ENCODE measurements at regions not wholly inside any gene's neighbourhood (a gene's known extent, or its start where the extent isn't known, plus 50 kb on each side); places are given as distances from the start of the nearest gene placed in this dataset.
"Not testable (repeated sequence)": the region's sequence is repeated elsewhere in the genome, so short reads cannot be mapped to it uniquely, and the experiment has no call there.

DNA sequence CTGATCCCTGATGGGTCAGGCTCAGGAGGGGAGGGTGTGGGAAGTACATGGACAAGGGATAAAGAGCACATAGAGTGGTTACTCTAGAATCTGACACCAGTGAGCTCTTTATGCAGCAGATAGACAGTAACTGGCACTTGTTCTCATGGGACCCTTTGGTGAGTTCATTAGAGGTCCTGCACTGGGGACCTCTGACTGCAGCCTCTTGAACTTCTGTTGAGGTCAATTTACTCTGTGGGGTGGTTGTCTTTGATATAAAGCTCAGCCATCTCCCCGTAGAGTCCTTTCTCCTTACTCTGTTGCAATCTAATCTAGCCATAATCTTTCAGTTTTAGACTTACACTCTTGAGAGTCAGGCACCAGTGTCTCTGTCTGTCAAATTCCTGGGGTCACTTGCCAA is 222.4 kb downstream of the GPAT3 start:
- no peak for DNase-seq (ENCODE audit: extremely low spot score)
- H3K4me1 ChIP-seq (ENCODE audit: insufficient read depth) = no peaks in the 10 kb centered on the region
- H3K36me3 ChIP-seq (ENCODE audit: insufficient read depth) = no peaks in the 10 kb centered on the region
- no peak overlapping the region for H3K4me3 ChIP-seq (ENCODE audit: low read depth, low read length)
- no peak overlapping the region for H3K27ac ChIP-seq (ENCODE audit: low read depth)
- 76% methylated on average over 1 of the region's 1 CpG for WGBS

DNA sequence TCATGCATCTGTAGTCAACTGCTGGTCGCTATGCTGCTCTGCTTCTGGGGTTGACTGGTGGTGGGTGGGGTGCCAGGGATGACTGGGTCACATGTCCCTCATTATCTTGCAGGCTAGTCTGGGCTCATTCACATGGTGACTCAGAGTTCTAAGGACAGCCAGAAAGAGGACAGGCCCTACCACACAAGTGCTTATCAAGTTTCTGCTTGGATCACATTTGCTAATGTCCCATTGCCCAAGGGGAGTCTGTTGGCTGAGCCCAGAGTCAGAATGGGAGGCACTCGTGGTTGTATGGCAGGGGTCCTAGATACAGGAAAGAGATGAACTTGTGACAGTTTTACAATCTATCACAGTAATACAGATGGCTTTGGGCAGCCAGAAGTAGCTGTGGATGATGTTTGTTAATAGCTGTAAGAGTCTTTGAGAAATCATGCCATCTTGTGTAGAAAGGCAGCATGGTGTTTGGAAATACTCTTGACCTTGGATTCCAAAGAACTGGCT is 221.3 kb downstream of the GPAT3 start:
- Histone ChIP-seq H3K4me1 (ENCODE audit: insufficient read depth) (no peaks in the 10 kb centered on the region), H3K4me3 (ENCODE audit: low read depth, low read length) (no peak overlapping the region), H3K36me3 (ENCODE audit: insufficient read depth) (no peaks in the 10 kb centered on the region), H3K27ac (ENCODE audit: low read depth) (no peak overlapping the region)
- no peak for DNase-seq (ENCODE audit: extremely low spot score)
- 45% methylated on average over 2 of the region's 2 CpGs for WGBS

DNA sequence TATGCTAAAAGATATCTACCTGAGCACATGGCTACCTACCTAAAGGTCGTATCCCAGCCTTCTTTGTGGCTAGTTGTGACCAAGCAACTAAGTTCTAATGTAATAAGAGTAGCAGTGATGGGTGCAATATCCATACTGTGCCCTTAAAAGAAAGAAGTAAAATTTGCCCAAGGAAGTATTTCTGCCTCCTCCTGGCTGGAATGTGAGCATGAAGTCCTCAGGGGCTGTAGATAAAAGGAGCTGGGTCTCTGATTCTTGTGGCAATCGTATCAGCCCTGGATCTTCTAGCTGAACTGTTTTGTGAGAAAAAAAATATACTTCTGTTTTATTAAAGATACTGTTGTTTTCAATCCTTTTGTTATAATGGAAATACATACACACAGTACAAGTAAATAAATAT is 217.4 kb downstream of the GPAT3 start:
- Histone ChIP-seq H3K36me3 (ENCODE audit: insufficient read depth) (no peaks in the 10 kb centered on the region), H3K4me3 (ENCODE audit: low read depth, low read length) (no peak overlapping the region), H3K27ac (ENCODE audit: low read depth) (no peak overlapping the region), H3K4me1 (ENCODE audit: insufficient read depth) (no peaks in the 10 kb centered on the region)
- WGBS = 57% methylated on average over 2 of the region's 2 CpGs
- DNase-seq (ENCODE audit: extremely low spot score) = no peak

DNA sequence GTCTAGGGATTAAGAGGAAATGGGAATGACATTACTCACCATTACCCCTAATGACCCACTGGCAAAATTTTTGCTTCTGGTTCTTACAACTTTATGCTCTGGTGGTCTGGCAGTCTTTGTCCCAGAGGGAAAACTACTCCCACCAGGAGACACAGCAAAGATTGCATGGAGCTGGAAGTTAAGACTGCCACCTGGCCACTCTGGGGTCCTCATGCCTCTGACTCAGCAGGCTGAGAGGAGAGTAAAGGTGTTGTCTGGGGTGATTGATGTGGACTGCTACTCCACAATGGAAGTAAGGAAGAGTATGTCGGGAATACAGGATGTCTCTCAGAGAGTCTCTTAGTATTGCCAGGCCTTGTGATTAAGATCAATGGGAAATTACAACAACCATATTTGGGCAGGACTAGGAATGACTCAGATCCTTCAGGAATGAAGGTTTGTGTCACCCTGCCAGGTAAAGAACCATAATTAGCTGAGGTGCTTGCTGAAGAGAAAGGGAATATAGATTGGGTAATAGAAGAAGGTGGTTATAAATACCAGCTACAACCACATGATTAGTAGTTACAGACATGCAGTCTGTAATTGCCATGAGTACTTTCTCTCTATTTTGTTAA is 215.5 kb downstream of the GPAT3 start:
- Histone ChIP-seq H3K36me3 (ENCODE audit: insufficient read depth) (no peaks in the 10 kb centered on the region), H3K4me1 (ENCODE audit: insufficient read depth) (no peaks in the 10 kb centered on the region), H3K4me3 (ENCODE audit: low read depth, low read length) (no peak overlapping the region), H3K27ac (ENCODE audit: low read depth) (no peak overlapping the region)
- WGBS = 75% methylated on average over 1 of the region's 1 CpG
- DNase-seq (ENCODE audit: extremely low spot score) = no peak

DNA sequence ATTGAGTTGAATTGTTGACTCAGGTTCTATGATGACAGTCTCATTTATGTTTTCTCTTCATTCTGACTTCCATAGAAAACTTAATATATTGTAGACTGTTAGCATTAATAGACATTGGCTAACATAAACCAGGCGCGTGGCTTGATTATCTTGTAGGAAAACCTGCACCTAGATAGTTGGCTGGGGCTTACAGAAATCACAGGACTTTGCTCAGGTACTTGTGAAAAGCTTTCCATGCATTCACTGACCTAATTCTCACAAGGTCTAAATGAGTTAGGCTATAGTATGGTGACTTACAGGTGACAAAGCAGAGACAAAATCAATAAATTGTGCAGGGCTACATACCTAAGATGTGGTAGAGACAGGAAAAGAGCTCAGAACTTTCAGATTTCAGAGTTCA is 212.8 kb downstream of the GPAT3 start:
- no peak for DNase-seq (ENCODE audit: extremely low spot score)
- H3K4me3 ChIP-seq (ENCODE audit: low read depth, low read length) = no peak overlapping the region
- WGBS = 93% methylated on average over 2 of the region's 2 CpGs
- no peaks in the 10 kb centered on the region for H3K36me3 ChIP-seq (ENCODE audit: insufficient read depth)
- H3K4me1 ChIP-seq (ENCODE audit: insufficient read depth) = no peaks in the 10 kb centered on the region
- no peak overlapping the region for H3K27ac ChIP-seq (ENCODE audit: low read depth)

DNA sequence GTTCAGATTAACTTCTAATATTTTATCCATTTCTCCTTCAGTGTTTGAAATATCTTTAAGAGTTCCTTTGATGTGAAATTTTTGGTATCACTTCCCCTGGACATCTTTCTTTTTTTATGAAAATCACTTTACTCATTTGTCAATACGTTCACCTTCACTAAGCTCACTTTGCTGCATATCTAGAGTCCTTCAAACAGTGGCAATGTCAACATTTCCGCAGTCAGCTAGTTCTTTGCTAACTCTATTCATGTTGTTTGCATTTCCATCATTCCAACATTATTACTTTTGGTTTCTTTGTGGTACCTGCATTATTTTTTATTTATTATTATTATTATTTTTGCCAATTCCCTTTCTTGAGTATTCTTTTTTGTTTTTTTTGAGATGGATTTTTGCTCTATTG is 203.0 kb downstream of the GPAT3 start:
- no peak overlapping the region for H3K4me3 ChIP-seq (ENCODE audit: low read depth, low read length)
- no peaks in the 10 kb centered on the region for H3K4me1 ChIP-seq (ENCODE audit: insufficient read depth)
- DNase-seq (ENCODE audit: extremely low spot score) = no peak
- 73% methylated on average over 2 of the region's 2 CpGs for WGBS
- H3K27ac ChIP-seq (ENCODE audit: low read depth) = no peak overlapping the region
- no peaks in the 10 kb centered on the region for H3K36me3 ChIP-seq (ENCODE audit: insufficient read depth)

DNA sequence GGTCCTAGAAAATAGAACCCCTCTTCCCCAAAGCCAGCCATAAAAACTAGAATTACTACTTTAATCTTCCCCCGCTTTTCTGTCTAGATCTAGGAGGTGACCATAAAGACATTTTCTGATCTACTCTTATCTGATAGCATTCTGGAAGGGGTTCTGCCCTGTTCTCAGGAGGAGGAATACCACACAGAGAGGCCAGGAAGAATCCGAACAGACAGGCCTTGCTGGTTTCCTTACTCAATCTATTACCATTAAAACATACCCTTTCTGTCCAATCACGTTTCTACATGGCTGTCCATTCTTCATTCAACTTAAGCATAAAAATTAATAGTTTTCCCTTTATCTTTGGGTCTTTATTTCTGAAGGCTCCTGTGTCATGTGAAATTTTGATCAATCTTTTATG is 198.7 kb downstream of the GPAT3 start:
- H3K36me3 ChIP-seq (ENCODE audit: insufficient read depth) = no peaks in the 10 kb centered on the region
- H3K4me3 ChIP-seq (ENCODE audit: low read depth, low read length) = no peak overlapping the region
- no peak for DNase-seq (ENCODE audit: extremely low spot score)
- WGBS = 75% methylated on average over 3 of the region's 3 CpGs
- no peak overlapping the region for H3K27ac ChIP-seq (ENCODE audit: low read depth)
- H3K4me1 ChIP-seq (ENCODE audit: insufficient read depth) = no peaks in the 10 kb centered on the region

DNA sequence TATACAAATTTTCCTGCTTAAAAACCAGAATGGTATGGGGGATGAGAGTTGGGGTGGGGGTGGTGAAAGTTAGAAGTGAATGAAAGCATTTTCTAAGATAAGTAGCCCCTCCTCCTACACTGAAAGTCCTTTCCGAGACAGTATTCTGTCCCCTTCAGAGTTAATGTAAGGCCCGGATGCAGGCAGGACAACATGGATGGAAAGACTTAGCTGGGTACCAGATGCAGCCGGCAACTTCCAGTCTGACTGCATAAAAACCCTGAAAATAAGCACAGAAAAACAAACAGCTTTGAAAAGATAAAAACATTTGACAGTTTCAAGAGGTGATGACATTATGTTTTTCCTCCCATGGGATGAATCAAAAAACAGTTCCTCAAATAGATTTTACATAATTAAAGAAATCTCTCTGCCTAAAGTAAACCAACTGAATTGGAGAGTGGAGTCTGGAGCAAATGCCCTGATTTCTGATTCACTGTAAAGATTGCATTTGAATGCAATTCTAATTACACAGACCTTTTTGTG is 196.3 kb downstream of the GPAT3 start:
- H3K36me3 ChIP-seq (ENCODE audit: insufficient read depth) = no peaks in the 10 kb centered on the region
- H3K27ac ChIP-seq (ENCODE audit: low read depth) = no peak overlapping the region
- no peaks in the 10 kb centered on the region for H3K4me1 ChIP-seq (ENCODE audit: insufficient read depth)
- DNase-seq (ENCODE audit: extremely low spot score) = no peak
- WGBS = 6% methylated on average over 3 of the region's 3 CpGs
- no peak overlapping the region for H3K4me3 ChIP-seq (ENCODE audit: low read depth, low read length)

DNA sequence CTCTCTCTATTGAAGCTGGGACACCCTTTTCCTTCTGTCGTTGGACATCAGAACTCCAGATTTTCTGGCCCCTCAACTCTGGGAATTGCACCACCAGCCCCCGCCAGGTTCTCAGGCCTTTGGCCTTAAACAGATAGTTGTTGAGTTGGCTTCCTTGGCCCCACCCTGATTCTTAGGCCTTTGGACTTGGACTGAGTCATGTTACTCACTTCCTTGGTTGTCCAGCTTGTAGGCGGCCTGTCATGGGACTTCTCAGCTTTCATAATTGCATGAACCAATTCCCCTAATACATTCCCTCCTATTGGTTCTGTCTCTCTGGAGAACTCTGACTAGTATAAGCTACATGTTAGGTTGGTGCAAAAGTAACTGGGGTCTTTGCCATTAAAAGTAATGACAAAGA is 195.7 kb downstream of the GPAT3 start:
- Histone ChIP-seq H3K4me1 (ENCODE audit: insufficient read depth) (no peaks in the 10 kb centered on the region), H3K36me3 (ENCODE audit: insufficient read depth) (no peaks in the 10 kb centered on the region), H3K27ac (ENCODE audit: low read depth) (no peak overlapping the region), H3K4me3 (ENCODE audit: low read depth, low read length) (no peak overlapping the region)
- WGBS = 91% methylated on average over 3 of the region's 3 CpGs
- DNase-seq (ENCODE audit: extremely low spot score) = no peak

DNA sequence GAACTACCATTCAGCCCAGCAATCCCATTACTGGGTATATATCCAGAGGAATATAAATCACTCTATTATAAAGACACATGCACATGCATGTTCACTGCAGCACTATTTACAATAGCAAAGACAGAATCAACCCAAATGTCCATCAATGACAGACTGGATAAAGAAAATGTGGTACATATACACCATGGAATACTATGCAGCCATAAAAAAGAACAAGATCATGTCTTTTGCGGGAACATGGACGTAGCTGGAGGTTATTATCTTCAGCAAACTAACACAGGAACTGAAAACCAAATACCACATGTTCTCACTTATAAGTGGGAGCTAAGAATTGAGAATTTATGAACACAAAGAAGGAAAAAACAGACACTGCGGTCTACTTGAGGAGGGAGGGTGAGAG is 195.1 kb downstream of the GPAT3 start:
- not testable (repeated sequence) for H3K36me3 ChIP-seq (ENCODE audit: insufficient read depth); H3K4me1 ChIP-seq (ENCODE audit: insufficient read depth); H3K4me3 ChIP-seq (ENCODE audit: low read depth, low read length); H3K27ac ChIP-seq (ENCODE audit: low read depth); DNase-seq (ENCODE audit: extremely low spot score)
- 90% methylated on average over 3 of the region's 3 CpGs for WGBS

DNA sequence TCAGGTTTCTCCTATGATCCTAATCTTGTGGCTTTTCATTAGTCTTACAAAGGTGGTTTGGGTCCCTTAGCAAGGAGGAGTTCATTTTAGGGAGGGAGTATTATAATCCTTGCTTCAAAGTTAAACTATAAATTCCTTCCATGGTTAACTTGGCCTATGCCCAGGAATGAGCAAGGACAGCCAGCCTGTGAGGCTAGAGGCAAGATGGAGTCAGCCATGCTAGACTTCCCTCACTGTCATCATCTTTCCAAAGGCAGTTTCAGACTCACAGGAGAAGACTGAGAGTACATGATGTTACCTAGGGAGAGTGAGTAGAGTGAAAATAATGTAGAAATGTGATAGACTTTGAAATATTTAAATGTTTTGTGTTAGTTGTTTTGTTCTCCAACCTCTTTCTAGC is 192.3 kb downstream of the GPAT3 start:
- H3K36me3 ChIP-seq (ENCODE audit: insufficient read depth) = no peaks in the 10 kb centered on the region
- H3K4me1 ChIP-seq (ENCODE audit: insufficient read depth) = no peaks in the 10 kb centered on the region
- no peak overlapping the region for H3K27ac ChIP-seq (ENCODE audit: low read depth)
- H3K4me3 ChIP-seq (ENCODE audit: low read depth, low read length) = no peak overlapping the region
- no peak for DNase-seq (ENCODE audit: extremely low spot score)

DNA sequence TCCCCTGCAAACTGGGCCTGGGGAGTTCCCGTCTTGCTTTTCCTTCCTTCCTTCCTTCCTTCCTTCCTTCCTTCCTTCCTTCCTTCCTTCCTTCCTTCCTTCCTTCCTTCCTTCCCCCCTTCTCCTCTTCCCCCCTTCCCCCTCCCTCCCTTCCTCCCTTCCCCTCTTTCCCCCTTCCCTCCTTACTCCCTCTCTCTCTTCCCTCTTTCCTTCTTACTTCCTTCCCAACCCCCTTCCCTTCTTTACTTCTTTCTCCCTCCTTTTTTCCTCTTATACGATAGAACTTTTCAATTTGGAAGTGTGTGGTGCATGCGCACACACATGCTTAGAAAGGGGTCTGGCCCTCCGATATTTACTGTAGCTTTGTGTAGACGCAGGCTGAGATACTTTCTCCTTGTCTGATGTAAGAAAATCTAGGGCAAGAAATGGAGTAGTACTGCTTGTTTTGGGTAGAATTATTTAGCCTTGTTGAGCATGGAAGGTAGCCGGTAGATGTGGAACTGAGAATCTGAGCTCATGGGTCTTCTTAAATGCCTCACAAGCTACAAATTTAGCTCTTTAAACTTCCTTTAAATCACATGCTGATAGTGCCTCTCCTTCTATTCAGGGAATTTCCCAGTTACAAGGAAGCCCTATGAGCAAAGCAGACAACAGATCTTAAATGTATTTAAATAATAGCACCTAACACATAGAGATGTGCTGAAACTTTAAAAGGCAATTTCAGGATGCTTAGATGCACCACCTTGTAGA is 189.6 kb downstream of the GPAT3 start:
- no peaks in the 10 kb centered on the region for H3K4me1 ChIP-seq (ENCODE audit: insufficient read depth)
- no peak overlapping the region for H3K4me3 ChIP-seq (ENCODE audit: low read depth, low read length)
- H3K27ac ChIP-seq (ENCODE audit: low read depth) = no peak overlapping the region
- no peaks in the 10 kb centered on the region for H3K36me3 ChIP-seq (ENCODE audit: insufficient read depth)
- 83% methylated on average over 6 of the region's 6 CpGs for WGBS
- DNase-seq (ENCODE audit: extremely low spot score) = no peak

DNA sequence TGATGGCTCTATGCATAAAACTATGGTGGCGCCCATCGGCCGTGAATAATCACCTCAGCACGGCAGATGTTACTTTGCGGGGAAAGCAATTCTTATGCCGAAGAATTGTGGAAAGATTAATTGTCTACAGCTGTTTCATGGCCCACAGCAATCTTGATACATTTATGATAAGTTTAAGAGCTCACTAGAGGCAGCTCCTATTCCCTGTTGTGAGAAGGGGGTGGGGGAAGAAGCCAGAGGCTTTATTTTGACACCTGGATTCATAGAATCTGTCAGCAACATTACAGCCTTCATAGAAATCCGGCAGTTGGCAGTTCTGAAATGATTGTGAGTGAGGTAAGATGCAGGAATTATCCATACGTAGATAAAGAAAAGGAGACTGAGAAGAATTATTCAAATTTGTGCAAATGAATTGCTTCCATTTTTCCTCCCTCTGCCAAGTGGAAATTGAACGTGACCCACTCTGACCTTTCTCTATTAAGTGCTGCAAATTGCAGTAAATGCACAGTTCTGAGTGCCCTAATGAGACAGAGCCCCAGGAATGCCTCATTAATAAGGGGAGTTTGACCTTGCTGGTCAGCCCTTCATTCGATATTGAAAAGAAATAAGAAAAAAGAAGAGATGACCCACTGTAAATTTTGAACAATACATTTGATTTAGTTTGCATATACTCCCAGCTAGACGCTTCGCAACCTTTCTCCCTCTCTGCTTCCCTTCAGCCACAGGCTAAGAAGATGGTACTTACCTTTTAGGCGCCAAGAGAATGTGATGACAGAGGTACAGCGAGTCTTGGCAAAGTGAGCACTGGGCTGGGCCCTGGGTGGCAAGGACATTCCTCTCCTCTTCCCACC is 188.8 kb downstream of the GPAT3 start:
- WGBS = 69% methylated on average over 14 of the region's 14 CpGs
- Histone ChIP-seq H3K4me3 (ENCODE audit: low read depth, low read length) (no peak overlapping the region), H3K4me1 (ENCODE audit: insufficient read depth) (no peaks in the 10 kb centered on the region), H3K27ac (ENCODE audit: low read depth) (no peak overlapping the region), H3K36me3 (ENCODE audit: insufficient read depth) (no peaks in the 10 kb centered on the region)
- no peak for DNase-seq (ENCODE audit: extremely low spot score)

DNA sequence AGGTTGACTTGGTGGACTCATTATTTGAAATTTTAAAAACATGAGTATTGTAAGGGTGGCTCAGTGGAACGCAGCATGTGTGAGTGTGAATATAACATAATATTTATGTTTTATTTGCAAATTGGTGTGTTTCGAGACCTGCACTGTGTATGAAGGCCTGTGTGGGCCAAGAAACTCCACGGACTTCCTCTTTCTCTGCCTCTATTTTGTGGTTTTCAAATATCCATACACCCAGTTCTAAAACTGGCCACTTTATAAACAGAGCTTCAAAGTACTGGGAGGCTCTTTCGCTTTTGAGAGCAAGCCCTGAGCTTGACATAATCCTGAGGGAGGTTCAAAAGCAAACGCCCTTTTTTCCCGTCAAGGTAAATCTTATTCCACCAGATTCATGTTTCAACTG is 187.7 kb downstream of the GPAT3 start:
- DNase-seq (ENCODE audit: extremely low spot score) = no peak
- H3K4me1 ChIP-seq (ENCODE audit: insufficient read depth) = no peaks in the 10 kb centered on the region
- H3K27ac ChIP-seq (ENCODE audit: low read depth) = no peak overlapping the region
- H3K4me3 ChIP-seq (ENCODE audit: low read depth, low read length) = no peak overlapping the region
- whole genome bisulfite sequencing = 74% methylated on average over 6 of the region's 6 CpGs
- no peaks in the 10 kb centered on the region for H3K36me3 ChIP-seq (ENCODE audit: insufficient read depth)
